Stimulated activated CD4-positive, alpha-beta T cell treated with anti-CD3 and anti-CD28 coated beads, TNF-alpha, amount 100 ng/mL, for 4 hours (primary cell): ENCODE measurements at regions not wholly inside any gene's neighbourhood (a gene's known extent, or its start where the extent isn't known, plus 50 kb on each side); places are given as distances from the start of the nearest gene placed in this dataset.
"Not testable (repeated sequence)": the region's sequence is repeated elsewhere in the genome, so short reads cannot be mapped to it uniquely, and the experiment has no call there.

ENCODE experiments used
- DNase-seq, 3 experiments: peaks; one replicate each; pipeline ENCODE4 v3.0.0-alpha.2; 2020; ENCODE audit warnings: low read depth in 3 of 3

DNA sequence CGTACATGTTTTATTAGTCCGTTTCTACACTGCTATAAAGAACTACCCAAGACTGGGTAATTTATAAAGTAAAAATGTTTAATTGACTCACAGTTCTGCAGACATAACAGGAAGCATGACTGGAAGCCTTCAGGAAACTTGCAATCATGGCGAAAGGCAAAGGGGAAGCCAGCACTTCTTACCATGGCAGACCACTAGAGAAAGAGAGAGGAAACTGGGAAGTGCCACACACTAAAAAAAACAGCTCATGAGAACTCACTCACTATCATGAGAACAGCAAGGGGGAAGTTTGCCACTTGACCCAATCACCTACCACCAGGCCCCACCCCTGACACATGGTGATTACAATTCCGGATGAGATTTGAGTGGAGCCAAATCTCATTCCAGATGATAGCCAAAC lies 466.2 kb downstream of the IRS1 start:
- DNase-seq: no peak

DNA sequence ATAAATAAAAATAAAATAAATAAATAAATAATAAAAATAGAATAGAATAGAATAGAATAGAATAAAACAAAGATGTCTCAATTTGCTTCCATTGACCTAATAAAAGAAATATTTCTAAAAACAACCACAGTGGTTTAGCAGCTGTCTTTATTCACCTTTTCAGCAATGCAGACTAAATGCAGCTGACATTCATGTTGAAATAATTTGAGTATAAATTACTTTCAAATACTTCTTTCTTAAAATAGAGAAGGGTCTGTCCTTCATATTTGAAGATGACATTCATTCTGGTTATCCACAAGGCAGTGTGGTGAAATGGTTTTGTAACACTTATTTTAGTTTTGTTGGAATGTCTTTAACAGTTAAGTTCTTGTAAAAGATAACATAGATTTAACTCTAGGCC lies 469.4 kb downstream of the IRS1 start:
- no peak for DNase-seq

DNA sequence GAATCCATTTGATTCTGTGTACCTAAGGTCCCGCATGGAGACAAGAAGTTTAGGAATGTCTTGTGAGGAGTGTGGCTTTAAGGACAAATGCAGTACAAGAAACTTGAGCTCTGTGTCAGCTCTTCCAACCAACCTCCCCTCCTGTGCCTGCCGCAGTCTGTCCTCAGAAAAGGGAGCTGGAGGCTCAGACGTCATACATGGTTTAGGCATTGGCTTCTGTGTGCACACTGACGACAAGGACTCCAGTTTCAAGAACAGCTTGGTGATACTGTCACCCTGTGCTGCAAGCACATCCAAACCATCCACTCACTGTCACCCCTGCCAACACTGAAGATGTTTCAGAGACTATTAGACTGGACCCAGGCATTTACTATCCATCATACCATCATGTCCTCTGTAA lies 470.4 kb downstream of the IRS1 start:
- DNase-seq: no peak

DNA sequence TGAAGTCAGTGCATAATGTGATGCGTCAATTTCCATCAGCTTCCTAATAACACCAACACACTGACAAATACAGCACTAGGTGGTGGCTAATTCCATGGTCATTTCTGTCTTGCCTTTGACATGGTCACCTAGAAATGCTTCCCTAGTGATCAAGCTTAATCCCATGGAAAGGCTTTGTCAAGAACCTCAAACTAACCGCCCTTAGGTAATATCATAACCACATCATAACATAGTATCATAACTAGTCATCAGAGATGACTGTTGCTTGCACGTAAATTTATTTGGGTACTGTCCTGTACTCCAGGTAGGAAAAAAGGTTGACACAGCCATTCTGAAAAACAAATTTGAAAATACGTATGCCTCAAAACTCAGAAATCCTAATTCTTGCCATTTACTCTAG lies 471.8 kb downstream of the IRS1 start:
- DNase-seq: no peak

DNA sequence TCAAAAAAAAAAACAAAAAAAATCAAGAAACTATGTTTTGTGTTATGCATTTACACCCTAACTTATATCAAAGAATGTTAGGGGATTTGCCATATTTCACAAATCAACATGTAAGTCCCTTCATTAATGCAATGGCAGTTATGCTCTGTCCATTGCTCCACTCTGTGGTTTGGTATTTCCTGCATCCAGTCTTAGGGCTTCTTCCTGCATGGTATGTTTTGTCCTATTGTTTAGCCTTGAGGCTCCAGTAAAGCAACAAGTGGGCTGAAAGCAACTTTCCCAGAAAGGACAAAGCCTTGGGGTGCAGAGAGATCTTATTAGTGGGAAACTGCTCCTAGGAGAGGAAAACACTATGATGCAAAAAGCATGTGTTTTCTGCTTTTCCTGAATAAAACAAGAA lies 474.1 kb downstream of the IRS1 start:
- DNase-seq: no peak

DNA sequence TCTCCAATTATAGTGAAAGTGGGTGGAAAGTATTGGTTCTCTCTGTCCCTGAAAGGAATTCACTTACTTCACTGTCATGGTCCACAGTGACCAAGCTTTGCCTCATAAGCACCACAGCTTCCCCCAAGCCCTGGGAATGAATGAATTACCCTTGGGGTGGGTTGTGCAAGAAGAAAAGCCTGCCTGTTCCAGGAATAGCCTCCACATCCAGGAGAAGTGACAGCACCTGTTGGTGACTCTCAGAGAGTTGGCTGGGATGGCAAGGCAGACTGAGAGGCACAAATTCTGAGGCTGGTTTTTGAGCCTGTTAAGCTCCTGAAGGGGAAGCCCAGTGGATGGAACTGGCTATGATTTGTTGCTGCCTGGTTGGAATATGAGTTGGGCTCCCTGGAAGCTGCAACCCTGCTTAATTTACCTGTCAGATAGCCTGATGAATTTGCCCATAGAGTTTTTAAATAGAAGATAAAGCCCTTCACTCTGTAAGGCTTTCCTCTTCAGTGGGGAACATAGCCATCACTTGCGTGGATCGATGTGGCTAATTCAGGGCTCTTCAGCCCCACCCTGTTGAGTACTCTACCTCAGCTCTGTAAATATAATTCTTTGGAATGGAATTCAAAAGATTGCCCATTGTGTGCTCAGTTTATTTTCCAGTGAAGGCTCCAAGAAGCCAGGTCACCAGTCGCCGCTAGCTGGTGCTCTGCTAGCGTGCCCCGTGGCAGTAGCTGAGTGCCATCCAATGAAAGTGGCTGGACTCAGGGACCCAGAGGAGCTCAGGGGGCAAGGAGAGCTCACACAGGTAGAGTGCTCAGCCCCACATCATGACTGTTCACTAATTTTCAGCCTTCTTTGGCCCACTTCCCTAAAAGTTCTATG lies 479.3 kb downstream of the IRS1 start:
- DNase-seq: no peak

DNA sequence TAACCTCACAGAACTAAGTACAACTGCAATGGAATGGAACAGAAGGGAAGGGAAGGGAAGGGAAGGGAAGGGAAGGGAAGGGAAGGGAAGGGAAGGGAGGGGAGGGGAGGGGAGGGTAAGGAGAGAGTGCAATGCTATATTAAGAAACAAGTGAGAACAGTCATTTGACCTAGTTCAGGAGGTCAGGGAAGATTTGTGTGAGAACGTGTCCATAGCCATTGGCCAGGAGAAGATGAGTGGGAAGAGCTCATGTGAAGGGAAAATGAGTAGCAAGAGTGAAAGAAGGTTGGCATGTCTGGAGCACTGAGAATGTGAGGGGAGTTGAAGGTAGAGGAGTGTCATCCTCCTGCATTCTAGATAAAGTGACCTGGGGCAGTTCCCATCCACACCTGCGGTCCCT lies 481.6 kb downstream of the IRS1 start:
- DNase-seq: no peak

DNA sequence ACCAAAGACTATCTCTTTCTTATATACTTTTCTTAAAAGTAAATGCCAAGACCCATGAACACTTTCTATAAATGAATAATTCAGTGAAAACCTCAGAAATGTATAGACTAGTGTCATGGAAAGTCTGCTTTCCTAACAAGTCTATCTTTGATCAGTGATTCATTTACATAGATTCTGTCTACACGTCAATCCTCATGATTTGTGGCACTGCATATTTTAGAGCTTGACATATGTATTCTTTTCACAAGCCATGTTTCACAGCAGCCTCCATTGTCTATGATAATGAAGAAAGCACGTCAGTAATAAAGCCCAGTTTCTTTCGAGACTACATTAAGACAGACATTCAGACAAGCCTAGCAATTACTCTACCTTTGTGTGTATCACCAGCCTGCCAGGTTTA lies 486.6 kb downstream of the IRS1 start:
- DNase-seq: no peak

DNA sequence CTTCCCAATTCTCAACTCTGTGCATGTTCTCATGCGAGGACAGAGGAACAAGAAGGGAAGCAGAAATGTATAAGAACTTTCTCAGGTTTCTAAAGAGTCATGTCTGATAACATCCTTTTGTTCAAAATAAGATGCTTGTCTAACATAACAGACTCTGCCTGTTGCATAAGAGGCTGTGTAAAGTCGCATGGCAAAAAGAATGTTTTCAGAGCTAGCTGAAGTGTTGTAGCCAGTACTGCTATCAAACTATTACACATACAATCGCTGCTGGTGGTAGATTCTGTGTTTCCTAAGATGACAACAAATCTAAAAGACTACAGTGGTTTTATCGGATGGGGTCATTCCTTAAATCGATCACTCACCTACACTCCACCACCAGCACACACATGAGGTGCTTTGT lies 487.5 kb downstream of the IRS1 start:
- no peak for DNase-seq

DNA sequence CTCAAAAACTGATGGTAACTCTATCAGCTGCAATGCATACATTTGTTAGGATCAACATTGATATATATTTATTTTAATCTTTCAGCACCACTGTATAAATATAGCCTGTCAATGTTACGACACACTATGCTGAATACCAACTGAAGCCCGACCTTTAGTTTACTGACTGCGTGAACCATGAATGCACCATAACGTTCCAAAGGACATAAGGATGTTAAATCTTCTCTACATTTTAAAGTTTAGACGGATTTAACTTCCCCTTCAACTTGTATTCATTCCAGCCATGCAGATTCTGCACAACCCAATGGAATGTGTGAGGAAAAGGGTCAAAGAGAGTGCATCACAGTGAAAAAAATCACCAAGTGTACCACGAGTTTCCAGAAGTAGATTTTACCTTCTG lies 489.5 kb downstream of the IRS1 start:
- DNase-seq: no peak

DNA sequence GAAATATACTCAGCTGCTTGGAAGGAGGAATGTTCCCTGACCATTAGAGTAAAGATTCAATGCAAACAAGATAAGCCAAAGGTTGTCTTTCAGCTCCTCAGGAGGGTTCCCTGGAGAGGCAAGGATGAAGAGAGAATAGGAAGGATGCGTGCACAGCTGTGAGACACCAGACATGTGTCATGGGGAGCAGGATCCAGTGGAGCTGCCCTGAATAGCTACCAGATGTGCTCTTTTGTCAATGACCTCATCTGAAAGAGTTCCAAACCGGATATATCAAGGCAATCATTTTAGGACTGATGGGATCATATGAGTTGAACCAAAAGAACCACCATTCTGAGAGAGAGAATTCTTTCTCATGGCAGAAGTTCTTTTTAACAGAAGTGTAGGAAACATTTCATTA lies 490.6 kb downstream of the IRS1 start:
- DNase-seq: no peak

DNA sequence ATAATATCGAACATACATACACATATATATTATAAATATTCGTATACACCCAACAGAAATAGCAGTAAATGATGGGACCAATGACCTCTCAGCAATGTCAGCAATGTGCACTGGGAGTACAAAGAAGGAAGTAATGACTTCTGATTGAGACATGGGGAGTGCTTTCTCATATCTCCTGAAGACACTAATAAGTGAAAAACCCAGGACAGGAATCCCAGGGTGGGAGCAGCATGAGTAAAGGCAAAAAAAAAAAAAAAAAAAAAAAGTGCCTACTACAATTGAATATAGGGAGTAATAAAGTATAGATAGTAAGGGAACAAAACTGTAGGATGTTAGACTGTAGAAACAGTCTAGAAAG lies 491.3 kb downstream of the IRS1 start:
- DNase-seq: no peak

DNA sequence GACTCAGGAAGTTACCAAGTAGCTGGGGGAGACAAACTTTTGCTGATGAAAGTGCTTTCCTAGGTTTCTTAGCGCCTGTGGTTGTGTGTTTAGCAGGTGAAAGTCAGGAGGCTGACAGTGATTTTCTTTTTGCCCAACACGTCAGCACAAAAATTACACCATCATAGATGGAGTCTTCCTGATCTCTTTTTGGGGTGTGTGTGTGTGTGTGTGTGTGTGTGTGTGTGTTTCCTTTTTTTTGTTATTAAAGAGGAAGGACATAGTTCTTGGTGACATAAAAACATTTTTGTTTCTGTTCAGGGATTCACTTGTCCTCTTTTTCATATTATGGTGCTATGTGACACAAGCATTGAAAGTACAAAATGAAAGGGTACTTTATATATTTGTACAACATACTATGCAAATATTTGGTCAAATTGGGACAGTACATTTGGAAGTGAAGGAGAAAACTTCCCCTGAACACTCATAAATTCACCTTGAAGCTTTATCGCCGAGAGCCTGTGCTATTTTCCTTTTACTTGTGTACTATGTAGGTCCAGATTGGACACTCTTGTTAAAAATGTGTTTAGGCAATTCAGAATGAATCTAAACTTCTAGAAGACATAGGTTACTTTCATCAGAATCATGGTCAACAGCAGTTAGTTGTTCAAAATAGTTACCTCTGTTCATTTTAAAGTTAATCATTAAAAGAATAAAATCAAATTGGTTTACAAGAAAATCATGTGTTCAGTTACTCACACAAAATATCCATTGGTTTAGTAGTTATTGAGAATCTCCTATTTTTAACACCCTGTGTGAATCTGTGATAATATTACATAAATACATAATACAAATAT lies 491.9 kb downstream of the IRS1 start:
- no peak for DNase-seq

DNA sequence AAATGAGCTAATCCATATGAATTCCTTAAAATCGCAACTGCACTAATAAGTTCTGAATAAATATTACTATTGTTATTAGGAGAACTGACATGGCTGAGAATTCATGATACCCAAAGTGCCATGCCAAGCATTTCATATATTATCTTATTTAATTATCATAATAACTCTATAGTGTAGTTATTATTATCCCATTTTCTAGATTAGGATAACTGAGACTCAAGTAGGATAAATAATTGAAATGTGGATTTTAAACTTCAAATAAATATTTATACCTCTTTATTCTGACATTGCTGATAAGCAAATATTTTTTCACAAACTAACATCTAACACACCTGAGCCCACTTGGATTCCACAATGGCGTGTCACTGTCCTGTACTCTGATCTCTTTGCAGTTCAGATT lies 492.7 kb downstream of the IRS1 start:
- no peak for DNase-seq

DNA sequence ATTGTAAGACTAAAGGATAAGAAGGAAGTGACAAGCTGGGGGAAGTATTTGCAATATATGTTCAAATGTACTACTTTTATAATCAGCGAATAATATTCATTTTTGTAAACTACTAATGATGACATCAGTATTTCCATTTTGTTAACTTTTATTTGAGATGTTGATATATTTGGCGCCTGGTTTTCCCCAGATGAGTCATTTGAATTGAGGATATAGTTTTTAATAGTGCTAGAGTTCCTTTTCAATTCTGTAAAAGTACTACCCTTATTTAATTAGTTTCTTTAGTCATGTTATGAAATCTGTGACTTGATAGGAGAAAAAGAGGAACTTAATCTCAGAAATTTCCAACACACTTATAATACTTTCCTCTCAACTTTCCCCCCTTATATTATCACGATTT lies 495.3 kb downstream of the IRS1 start:
- DNase-seq: no peak

DNA sequence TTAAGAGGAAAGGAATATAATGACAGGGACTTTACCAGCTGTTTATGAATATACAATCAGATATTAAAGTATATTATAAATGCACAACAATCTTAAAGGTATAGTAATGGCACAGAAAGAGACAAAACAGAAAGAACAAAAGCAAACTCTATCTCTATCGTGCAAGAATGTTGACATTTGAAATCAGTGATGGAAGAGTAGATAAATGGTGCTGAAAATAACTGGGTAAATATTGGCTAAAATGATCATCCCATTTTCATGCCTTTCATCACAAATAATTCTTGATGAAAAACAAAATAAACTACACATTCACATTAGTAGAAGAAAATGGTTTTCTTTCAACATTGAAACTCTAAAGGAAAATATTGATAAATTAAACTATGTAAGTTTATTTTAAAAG lies 495.9 kb downstream of the IRS1 start:
- no peak for DNase-seq

DNA sequence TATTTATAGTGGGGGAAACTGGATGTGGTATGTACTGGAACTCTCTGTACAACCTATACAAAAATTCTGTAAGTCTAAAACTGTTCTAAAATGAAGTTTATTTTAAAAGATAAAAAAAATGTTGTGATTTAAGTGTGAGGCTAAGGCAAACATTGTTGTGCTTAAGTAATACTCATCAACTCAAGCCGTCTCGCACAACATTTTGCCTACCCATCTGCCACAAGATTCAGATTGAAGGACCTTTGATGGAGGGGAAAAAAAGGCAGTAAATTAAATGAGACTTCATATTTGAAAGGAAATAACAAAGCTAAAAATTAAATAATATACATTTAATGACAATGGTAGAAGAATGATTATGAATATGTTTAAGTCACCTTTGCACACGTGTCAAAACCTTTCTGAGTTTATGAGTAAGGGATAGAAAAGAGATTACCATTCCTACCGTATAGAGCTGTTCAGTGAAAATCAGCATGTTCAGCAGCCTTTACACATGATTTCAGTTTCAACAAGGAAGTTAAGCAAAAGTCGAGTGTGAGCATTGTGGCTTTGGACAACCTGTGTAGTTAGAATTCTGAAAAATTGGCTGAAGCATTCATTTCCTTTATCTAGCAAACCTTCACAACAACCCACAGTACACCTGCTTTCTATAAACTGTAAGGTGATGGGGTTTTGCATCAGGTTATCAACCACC lies 499.3 kb downstream of the IRS1 start:
- no peak for DNase-seq

DNA sequence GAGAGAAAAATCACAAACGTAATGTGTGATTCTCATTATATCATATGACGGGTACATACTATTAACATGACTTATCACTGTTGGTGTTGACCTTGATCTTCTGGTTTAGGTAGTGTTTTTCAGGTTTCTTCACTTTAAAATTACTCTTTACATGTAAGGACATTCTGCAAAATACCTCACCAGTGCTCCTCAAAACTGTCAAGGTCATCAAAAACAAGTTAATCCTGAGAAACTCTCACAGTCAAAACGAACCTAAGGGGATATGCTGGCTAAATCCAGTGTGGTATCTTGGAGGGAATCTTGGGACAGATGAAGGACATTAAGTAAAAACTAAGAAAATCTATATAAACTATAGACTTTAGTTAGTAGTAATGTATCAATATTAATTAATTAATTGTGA lies 499.8 kb downstream of the IRS1 start:
- no peak for DNase-seq

DNA sequence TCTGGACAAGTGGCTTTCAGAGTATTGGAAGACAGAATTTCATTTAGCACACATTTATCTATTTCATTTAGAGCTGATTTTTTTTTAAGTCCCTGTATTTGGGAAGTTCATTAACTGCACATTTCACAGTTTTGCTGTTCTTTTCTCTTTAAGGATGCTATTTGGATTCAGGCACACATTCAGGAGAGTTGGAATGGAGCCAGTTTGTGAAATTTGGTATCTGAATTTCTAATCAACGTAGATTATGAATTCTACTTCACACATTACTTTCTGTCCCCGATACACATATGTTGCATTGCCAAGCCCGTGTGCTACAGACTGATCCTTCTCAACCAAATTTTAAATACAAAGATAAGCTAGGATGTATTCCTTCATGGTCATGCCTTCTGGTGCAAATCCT lies 503.9 kb downstream of the IRS1 start:
- DNase-seq: no peak

DNA sequence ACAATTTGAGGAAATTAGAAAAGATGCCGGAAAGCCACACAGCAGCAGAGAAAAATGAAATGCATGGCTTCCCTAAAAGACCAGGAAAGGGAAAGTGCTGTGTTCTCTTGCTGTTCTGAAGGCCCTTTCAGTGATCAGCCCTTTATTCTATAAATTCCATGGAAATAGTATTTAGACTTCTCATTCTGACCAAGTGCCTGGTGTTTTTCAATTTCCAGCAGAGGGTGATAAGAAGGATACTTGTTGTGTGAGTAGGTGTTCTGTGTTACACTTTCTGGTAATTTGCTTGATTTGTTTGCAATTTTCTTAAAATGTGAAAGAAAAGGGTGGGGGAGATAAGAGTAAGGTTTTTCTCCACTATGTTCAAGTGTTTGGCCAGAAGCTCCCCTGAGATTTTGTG lies 504.5 kb downstream of the IRS1 start:
- no peak for DNase-seq

DNA sequence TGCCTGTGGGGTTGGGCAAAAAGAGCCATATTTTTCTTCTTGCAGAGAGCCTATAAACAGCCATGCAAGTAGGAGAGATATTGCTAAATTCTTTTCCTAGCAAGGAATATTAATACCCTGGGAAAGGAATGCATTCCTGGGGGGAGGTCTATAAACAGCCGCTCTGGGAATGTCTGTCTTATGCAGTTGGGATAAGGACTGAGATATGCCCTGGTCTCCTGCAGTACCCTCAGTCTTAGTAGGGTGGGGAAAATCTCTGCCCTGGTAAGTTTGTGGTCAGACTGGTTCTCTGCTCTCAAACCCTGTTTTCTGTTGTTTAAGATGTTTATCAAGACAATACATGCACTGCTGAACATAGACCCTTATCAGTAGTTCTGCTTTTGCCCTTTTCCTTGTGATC lies 508.3 kb downstream of the IRS1 start:
- DNase-seq: not testable (repeated sequence)

DNA sequence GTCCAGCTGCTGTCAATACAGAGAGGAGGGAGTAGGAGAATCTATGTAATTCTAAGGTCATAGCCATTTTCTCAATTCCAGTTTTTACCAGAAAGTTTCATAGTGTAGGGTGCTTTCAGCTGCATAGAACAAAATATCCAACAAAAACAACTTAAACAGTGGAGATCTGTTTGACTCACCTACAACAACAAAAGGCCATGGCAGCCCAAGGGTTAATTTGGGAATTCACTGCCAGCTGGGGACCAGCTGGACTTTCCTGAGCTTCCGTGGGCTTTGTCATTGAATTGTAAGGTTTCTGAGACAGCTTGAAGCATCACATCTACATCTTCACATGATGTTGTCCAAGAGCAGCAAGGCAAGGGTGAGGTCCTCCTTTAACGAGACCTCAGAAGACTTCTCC lies 512.7 kb downstream of the IRS1 start:
- no peak for DNase-seq

DNA sequence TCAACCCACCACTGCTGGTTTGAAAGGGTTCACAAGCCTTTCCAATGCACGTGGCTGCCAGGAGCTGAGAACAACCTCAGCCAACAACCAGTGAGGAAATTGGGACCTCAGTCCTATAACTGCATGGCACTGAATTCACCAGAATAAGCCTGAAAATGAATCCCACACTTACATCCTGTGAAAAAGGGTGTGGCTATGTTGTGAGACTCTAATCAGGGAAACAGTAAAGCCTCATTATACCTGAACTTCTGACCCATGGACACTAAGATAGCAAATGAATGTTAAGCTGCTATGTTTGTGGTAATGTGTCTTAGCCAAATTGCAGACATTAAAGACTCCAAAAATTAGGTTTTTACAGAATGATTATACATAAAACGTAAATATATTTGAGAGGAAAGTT lies 515.8 kb downstream of the IRS1 start:
- no peak for DNase-seq
